PC-9 (cell line): ENCODE measurements at regions not wholly inside any gene's neighbourhood (a gene's known extent, or its start where the extent isn't known, plus 50 kb on each side); places are given as distances from the start of the nearest gene placed in this dataset.

Experiments used
- CTCF ChIP-seq: fragments of 200-600 bp; sonication (generic); conservative IDR thresholded peaks from 2 replicates; pipeline ENCODE4 v1.6.1; 2017; ENCODE audit warnings: mixed run types, antibody characterized with exemption, mild to moderate bottlenecking, moderate library complexity
- EZH2 ChIP-seq: fragments of 200-600 bp; sonication (generic); IDR thresholded peaks from 2 replicates; pipeline ENCODE4 v1.8.0; 2017; ENCODE audit warnings: antibody characterized with exemption, low read depth

- TF ChIP-seq CTCF, result no peak
- no peak for TF ChIP-seq EZH2
Observed at GRCh38 chr2:109059474-109060165, 69.4 kb upstream of the SH3RF3 start.
